COLO668 (cell line): ENCODE measurements at regions not wholly inside any gene's neighbourhood (a gene's known extent, or its start where the extent isn't known, plus 50 kb on each side); places are given as distances from the start of the nearest gene placed in this dataset.
A peak's percentile ranks its signal among the peaks of the same experiment; 100 is the strongest.

Experiments
- DNase-seq: peaks from one replicate; lab custom pipeline; 2025; ENCODE audit not compliant: unreplicated experiment; lab: John Stamatoyannopoulos, UW

GRCh38 chr5:125037530-125037929 lies 291.1 kb upstream of the ZNF608 start:
- DNase-seq: no peak

DNA sequence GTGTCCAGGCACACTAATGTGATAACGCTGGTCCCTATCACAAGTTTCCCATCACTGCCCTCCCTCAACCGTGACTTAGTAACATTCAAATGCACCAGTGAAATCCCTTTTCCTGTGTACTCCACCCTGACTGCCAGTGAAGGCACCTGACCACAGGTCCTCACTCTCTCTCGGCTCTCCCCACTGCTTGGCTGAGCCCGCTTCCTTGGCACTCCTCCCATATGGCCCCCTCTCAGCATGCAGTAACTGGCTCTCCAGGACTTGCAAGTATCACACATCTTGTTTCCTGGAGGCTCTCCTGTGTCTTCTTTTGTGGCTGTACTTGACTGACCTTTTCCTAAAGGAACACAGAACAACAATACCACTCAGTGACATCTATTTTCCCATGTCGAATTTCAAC lies 292.0 kb upstream of the ZNF608 start:
- DNase-seq: no peak

GRCh38 chr5:125041798-125042197 lies 295.4 kb upstream of the ZNF608 start:
- no peak for DNase-seq

GRCh38 chr5:125042261-125042890 lies 295.9 kb upstream of the ZNF608 start:
- no peak for DNase-seq

GRCh38 chr5:125043781-125044391 lies 297.4 kb upstream of the ZNF608 start:
- no peak for DNase-seq

DNA sequence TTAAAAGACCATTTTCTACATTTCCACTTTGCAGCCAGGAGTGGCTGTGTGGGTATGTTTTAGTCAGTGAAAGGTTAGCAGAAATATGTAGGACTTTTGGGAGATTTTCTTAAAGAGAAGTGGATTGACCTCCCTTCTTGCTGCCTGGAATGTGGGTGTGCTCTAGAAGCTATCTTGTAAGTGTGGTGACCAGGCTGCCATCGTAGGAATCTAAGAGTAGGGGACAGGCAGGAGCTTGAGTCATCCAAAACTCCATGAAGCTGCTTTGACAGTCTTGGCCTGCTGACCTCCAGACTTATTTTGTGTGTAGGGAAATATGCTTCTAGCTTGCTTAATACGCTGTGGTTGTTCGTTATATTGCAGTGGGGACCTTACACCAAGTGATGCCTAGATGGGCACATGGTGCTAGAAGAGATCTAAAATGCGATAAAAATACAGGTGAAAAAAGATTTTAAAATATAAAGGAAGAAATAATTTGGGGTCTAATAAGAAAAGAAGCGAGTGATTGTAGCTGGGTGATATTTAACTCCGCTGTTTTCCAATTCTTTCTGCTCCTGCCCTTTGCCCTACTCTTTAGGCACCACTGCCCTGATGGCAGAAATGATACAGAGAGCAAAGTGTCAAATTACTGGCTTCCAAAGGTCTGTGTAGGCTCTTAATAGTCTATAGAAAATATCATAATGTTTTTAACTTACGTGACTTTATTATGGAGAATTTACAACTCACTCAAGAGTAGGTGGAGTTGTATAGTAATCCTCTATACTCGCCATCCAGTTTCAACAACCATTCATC lies 298.2 kb upstream of the ZNF608 start:
- DNase-seq: no peak

DNA sequence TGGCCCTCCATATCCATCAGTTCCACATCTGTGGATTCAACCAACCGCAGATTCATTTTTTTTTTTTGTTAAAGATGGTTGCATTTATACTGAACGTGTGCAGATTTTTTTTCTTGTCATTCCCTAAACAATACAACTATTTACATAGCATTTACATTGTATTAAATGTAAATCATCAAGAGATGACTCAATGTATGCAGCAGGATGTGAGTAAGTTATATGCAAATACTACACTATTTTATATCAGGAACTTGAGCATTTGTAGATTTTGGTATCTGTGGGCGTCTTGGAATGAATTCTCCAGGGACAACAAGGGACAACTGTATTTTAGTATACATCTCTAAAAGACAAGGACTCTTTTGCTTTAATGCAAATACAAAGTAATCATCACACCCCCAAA lies 299.2 kb upstream of the ZNF608 start:
- no peak for DNase-seq

GRCh38 chr5:125046838-125047237 lies 300.4 kb upstream of the ZNF608 start:
- DNase-seq: no peak

GRCh38 chr5:125047871-125048270 lies 301.4 kb upstream of the ZNF608 start:
- DNase-seq: no peak

- no peak for DNase-seq
Observed at GRCh38 chr5:125049721-125050702, 303.6 kb upstream of the ZNF608 start.

- DNase-seq: no peak
Observed at GRCh38 chr5:125050926-125051325, 304.5 kb upstream of the ZNF608 start.

DNA sequence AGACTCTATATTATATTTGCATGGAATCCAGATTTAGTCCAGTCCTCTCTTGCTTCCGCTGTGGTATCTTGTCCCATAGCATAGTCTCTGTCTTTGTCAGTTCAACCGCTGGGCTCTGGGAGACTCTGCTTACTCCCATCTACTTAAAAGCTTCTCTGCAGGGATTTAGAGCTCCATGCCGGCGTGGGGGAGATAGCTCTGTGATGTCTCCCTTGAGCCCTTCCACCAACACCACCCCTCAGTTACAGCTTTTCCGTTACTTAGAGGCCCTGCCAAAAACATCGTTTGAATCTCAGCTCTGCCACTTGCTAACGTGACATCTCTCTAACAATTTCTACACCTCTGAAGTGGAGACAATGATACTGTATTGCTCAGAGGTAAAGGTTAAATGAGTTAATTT lies 306.1 kb upstream of the ZNF608 start:
- DNase-seq: no peak

GRCh38 chr5:125053179-125053578 lies 306.7 kb upstream of the ZNF608 start:
- no peak for DNase-seq

GRCh38 chr5:125054146-125054545 lies 307.7 kb upstream of the ZNF608 start:
- no peak for DNase-seq

DNA sequence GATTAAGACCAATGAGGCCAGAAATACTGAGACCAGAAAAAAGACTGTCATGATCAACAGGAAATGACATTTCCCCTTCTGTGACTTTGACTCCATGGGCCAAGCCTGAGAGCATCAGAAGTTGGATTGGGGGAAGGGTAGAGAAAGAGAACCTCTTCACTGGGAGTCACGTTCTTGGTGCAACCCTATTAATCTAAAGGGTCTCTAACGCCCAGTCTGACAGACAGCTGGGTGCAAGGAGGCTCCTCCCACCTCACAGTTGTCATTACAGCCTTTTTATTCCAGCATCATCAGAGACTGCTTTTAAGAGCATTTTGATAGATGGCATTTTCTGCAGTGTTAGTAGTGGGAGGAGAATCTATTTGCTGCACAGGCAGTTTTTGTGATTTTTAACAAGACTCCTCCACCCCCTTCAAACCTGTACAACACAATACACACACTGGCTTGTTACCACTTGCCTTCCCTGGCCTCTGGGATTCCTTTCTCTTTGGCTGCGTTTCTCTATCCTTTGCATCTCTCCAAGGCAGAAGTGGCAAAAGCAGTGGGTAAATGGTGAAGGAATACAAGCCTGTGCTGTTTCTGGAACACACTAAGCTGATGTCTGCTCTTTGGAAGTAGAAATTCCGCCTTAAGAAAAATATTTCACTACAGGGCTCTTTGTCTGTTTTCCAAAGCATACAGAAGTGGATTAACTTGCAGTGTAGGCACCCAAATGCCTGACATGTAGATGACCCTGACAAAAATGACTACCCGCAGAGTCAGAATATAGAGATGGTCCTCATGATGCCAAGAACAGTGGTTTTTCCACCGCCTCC lies 310.4 kb upstream of the ZNF608 start:
- DNase-seq: no peak

DNA sequence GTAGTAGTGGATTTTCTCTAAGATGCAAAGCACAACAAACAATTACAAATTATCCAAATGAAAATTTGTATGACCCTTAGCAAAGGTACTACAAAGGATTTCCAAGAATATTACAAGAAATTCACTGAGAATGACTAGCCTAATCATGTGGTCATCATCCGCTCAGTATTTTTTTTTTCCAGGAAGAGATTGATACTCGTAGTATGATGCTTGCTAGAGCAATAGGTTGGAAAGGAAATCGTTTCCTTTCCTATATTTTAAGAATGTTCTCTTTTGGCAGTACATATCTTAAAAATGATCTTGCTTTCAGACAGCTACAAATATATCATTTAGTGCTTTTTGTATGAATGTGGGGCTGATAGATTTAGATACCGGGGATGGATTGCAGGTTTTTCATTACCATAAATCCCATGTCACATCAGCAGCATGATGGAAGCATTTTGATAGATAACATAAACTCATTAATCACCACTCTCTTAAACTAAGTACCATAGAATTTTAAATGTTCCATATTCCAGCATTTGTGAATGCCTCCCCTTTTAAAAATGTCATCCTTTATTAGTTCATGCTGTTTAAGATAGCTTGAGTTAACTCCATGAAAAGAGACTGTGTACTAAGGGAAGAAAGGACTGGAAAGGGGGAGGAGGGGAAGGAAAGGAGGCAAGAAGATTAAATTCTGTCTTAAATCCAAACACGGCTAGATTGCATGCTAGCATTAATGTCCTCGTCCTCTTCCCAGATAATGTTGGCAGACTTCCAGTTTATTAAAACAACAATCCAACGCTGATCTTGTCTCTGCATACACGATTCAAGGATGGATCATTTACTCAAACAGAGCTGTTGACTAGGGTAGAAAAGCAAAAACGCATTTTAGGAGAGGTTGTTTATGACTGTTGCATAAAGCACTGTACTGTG lies 311.7 kb upstream of the ZNF608 start:
- peak; percentile 3 for DNase-seq

- DNase-seq: no peak
Observed at GRCh38 chr5:125059255-125060002, 313.0 kb upstream of the ZNF608 start.

- DNase-seq: no peak
Observed at GRCh38 chr5:125061726-125062125, 315.3 kb upstream of the ZNF608 start.
